GM19397 (cell line): ENCODE measurements at regions not wholly inside any gene's neighbourhood (a gene's known extent, or its start where the extent isn't known, plus 50 kb on each side); places are given as distances from the start of the nearest gene placed in this dataset.

Experiments
- ATAC-seq: cut with Tn5 transposase; IDR thresholded peaks from one replicate; pipeline ENCODE4 v1.9.1; 2021; ENCODE audit warnings: mild to moderate bottlenecking, moderate library complexity; ENCODE audit not compliant: unreplicated experiment

DNA sequence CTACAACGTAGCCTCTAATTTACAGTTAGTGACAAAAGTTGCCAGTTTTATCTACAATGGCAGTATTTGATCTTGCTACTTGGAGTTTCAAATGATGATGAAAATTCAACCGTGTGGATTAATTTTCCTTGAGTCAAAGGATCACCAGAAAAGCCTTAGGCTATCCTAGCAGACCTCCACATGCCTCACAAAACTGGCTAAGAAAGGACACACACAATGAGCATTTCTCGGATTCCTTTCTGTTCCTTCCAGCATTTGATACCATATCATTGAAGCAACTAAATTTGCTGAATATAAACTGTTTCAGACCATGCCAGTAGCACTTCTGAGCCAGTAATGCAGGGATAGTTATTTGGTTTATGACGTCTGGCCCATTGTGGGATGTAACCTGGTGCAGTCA is 587.4 kb upstream of the MDFIC2 start:
- ATAC-seq, result no peak

DNA sequence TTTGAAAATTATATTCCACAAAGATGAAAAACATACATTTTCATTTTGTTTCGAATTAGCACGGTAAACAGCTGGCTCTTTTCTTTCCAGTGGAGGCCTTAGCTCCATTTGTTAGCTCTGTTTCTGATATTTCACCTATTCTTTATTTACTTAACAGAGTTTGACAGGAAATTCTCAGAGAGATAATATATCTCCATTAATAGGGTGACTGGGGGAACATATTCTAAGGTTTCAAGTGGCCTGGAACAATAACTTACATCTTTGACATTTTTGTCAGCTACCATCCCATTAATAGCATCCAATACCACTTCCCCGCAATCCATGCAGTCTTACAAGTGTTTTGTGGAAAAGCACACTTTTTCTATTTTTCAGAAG is 577.6 kb upstream of the MDFIC2 start:
- ATAC-seq, result no peak

DNA sequence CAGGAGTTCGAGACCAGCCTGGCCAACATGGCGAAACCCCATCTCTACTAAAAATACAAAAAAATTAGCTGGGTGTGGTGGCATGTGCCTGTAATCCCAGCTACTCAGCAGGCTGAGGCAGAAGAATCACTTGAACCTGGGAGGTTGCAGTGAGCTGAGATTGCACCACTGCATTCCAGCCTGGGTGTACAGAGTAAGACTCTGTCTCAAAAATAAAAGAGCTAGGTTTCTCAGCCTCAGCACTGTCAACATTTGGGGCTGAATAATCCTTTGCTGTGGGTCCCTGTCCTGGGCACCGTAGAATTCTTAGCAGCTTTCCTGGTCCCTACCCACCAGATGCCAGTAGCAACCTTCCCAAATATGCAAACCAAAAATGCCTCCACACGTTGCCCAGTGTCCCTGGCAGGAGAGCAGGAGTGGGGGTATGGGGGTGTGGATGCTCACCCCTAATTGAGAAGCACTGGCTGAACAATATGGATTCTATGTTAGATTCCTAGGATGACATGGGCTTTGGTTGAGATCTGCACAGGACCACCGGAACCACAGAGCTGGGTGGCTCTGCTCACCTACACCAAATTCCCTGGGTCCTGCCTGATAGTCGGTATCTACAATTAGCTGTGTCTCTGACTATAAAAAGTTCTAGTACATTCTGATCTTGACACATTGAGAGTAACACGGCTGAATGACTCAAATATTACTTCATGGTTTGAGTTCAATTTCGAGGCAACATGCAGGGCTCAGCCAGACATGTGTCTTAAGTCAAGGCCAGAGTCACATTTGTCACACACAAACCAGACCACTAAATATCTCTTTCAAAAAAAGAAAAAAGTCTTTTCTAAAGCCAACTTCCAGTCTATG is 577.0 kb upstream of the MDFIC2 start:
- no peak for ATAC-seq

DNA sequence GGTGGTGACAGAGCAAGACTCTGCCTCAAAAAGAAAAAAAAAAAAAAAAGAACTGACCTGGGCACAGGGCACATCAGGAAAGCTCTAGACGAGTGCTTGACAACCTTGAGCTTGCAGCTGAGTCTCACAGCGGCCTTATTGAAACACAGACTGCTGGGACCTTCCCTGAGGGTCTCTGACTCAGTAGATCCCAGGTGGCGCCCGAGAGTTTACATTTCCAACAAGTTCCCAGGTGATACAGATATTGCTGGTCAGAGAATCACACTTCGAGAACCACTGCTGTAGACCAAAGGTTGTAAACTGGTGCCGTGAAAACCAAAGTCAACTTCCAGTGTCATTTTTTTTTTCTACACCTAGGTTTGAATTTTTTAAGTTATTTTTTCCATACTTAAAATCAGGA is 573.2 kb upstream of the MDFIC2 start:
- ATAC-seq, result no peak

DNA sequence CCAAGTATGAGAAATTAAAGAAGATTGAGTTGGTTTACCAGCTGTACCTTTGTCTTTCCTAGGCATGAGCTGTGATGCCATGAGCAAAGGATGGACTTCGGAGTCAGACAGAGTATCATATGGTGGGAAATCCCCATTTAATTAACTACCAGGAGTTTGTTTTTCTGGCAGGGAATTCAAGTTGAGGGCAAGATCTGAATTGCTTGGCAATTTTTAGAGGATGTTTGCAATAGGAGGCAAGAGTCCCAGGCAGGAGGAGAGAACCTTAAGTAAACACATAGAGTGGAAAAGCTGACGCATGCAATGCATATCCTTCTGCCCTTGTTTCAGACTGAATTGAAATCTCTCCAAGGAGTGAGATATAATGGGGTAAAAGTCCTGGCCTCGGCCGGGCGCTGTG is 569.7 kb upstream of the MDFIC2 start:
- no peak for ATAC-seq

DNA sequence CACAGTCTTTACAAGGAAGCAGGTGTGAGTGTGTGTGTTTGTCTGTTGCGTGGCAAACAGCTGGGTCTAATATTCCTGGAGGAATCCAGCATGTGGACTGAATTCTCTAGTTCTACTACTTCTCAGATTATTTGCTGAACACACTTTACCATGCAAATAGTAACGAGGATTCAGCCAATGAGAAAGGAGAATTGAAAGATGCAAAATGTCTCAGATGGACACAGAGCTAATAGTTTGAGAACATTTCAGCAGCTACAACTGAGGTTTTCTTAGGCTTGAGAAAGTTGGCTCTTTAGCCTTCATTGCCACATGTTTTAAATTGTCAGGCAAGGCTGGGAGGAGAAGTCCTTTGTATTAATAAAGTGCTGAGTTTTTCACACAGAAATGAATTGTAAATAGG is 568.0 kb upstream of the MDFIC2 start:
- ATAC-seq, result no peak

DNA sequence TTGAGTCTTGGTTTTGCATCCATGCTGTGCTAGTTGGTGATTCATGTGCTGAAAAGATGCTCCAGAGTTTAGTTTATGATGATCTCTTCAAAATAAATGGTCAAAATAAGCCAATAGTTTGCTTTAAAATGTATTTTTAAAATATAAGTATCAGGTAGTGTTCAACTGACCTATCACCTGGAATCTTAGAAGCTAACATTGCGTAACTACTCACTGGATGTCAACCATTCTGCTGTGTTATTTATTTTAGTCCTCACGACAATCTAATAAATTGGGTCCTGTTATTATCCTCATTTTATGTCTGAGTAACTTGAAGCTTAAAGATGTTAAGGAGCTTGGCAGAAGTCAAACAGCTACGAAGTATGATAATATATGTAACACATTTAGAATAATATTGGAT is 563.7 kb upstream of the MDFIC2 start:
- ATAC-seq, result no peak

DNA sequence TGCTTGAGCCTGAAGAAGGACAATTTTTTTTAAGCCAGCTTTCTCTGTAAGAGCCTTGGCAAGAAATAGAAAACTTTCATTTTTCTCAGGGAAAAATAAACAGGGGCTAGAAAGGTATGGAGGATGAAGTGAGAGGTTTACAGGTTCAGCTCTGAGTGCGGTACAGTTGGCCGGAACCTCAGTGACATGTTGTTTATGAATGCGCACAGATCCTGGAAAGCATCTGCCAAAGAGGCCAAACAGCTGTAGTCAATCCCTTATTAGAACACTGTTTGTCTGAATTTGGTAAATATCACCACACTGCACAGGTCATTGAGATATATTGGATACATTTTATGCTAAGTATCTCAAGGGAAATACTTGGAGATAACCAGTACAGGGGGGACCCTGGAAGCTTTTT is 561.8 kb upstream of the MDFIC2 start:
- ATAC-seq, result no peak

DNA sequence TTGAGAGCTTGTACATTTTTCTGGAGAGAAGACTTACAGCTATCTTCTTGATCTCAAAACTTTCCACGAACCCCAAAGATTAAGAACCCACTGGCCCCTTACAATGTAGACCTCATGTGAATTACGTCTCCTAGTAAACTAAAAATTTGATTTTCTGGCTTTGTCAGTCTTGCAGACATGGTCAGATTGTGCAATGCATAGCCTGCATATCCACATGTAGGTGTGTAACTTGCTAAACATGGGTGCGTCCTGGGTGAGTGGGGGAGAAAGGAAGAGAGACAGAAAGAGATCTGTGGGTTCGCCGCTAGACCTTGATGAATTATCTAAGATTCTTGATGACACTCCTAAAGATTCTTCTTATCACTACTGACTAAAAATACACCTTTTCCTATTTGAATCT is 561.2 kb upstream of the MDFIC2 start:
- ATAC-seq, result no peak

DNA sequence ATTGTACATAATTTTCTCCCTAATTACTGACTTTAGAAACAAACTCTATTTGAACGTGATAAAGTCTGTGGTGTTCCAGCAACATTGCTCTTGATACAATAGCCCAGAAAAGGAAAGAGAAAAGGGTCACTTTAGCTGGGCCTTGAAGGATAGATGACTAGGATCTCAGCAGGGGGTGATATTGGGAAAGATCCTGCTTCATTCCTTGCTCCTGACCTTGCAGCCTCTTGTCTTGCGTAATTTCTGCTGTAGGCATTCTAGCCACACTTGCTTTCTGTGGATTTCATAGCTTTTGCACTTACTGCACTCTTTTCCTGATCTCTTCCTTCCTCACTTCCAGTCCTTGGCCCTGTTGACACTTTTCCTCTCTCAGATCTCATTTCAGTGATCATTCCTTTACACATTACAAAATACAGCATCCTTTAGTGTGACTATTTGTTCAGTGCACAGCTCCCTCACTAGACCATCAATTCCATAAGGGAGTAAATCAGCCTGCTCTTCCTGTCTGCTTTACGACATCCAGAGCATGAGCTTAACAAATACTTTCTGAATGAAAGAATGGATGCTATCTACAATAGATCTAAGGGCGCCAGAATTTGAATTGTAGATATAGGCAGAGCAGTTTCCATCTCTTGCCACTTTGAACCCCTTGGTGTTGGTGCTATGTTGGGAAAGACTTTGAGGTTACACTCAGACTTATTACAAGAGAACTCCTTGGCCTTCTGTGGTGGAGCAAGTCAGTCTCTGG is 559.6 kb upstream of the MDFIC2 start:
- no peak for ATAC-seq

DNA sequence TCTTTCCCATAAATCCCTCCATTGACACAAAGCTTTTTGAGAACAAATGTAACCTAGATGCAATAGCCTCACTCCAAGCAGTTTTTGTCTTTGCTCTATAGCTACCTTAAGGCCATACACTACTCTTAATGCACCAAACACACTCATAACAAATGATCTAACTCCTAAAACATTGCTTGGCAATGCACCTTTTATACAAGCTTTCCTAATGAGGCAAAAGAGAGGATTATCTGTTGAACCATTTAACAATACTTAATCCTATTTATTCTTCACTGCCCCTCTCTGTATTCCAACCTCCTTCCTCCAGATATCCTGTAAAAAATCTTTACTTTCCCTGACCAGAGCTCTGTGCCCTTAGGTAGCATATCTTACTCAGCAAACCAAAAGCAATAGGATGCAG is 558.1 kb upstream of the MDFIC2 start:
- no peak for ATAC-seq

DNA sequence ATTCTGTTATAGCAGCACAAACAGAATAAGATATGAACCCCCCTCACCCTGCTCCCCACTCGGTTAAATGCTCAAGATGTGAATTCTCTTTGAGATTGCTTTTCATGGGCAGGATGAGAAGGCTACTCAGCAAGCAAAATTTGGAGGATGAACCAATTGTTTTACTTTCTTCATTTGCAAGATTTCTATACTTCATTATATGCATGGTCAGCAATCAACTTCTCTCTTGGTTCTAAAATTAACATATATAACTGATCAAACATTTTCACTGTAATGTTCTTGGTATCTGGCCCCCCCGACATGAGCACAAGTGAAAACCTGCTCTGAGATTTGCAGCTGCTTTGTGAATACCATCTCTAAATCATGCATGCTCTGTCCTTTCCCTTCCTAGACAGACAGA is 556.1 kb upstream of the MDFIC2 start:
- no peak for ATAC-seq

DNA sequence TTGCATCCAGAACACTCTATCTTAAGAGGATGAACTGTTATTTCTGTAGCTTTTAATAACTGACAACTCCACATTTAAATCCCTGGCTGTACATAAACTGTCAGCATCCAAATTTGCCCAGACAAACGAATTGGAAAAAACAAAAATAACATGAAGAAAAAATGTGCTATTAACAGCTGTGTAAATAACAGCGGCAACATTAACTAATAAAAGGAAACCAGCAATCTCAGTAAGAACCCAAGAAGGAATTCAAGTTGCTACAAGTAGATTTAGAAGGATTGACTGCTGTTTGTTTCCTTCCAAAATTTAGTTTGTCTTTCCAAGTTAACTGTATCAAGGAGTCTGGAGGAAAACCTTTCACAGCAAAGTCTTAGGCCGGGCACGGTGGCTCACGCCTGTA is 550.6 kb upstream of the MDFIC2 start:
- no peak for ATAC-seq

DNA sequence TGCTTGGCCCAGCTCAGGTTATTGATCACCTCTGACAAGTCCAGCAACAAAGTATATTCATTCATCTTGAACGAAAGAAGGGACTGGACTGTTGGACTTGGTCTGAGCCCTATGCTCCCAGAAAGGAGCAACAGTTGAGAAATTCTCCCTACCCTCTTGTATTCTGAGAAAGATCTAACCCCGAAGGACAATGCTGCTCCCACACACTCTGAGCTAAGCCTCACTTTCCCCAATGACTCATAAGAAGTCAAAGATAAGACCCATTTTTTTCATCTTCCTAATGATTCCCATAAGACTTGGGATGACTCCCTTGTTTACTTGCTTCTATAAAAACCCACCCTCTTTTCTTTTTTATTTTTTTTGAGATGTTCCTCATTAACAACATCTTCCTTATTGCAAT is 549.4 kb upstream of the MDFIC2 start:
- no peak for ATAC-seq

DNA sequence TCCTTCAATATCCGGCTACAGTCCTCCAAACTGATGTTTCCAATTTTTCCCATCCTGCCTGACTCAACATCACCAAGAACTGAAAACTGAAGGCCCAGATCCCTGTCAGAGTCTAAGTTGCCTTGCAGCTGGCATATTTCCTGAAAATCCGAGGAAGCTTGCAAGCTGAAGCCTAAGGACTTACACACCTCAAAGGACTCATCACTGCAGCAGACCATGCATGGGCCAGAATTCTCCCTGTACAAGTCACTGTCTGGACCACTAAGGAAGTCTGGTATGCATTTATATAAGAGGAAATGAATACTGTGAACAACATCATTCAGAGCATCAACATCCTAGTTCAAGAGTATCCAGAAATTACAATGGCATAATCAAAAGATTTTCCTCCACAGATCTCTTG is 548.8 kb upstream of the MDFIC2 start:
- no peak for ATAC-seq

DNA sequence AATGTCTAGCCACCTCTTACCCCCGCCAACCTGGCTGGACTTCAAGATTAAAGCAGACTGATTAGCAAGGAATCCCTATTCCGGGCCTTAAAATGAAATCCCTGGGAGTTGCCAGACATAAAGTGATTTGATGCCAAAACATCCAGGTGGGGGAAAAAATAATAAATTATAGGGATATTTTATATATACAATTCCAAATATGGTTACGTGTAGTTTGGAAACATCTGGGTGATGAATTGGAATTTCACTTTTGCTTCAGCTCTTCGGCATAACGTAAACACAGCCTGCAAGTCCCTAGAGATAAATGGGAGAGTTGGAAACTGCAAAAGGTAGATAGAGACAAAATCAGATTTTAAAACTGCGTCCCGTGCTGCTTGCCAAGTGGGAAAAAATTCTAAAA is 545.5 kb upstream of the MDFIC2 start:
- ATAC-seq, result no peak

DNA sequence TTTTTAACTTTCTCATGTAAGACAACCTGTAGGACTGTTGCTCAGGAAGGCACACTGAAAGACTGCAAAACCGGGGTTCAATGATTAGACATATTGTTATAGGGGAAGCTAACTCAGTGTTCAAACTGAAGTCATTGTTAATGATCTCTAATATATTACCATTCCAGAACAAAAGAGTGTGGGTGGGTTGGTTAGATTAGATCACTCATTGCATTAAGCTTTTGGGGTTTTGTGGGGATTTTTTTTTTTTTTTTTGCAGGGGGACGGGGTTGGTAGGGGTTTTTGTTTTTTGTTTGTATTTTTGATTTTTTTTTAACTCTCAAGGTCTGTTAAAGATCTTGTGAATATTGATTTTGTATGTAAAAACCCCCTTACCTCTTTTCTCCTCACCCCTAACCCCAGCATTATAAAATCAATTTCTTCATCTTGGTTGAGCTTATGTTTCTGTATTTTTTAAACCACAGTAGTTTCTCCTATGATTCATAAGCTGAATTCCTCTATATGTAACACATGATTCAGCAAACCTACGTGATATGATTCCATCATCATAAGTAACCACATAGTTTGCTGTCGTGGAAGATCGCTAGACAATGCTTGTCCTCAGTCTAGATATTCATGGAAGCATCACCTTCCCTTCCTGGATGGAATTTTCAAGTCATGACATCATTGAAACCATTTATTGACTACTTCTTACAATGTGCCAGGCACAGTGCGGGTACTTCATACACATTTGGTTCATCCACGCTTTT is 544.1 kb upstream of the MDFIC2 start:
- no peak for ATAC-seq

DNA sequence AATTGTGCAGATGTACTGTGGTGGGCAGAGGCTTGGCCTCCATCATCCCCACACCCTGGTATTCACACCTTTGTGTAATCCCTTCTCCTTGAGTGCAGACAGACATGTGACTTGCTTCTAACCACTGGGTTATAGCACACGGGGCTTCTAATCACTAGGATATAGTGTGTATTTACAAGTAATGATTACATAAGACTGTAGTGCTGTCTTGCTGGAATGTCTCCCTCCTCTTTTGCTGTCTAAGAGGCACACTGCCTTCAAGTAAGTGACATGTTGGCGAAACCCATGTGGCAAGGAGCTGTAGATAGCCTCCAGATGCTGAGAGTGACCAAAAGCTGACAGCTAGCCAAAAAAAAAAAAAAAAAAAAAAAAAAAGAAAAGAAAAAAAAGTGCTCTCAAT is 542.7 kb upstream of the MDFIC2 start:
- no peak for ATAC-seq

DNA sequence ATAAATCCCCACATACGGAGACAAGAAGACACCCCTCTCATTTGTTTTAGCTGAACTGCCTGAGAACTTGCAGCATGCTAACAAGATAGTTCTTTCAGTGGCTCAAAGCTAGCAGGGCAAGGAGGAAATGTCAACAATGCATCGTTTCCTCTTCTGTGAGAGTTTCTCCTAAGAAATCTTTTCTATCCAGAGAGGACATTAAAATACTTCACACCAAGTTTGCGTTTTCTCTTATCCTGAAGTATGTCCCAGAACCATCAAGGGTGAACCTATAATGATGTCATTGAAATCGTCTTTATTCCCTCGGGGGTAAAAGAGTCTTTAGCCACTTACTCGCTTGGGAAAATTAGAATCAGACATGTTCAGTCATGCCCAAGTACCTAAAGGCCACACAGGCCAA is 541.7 kb upstream of the MDFIC2 start:
- no peak for ATAC-seq

DNA sequence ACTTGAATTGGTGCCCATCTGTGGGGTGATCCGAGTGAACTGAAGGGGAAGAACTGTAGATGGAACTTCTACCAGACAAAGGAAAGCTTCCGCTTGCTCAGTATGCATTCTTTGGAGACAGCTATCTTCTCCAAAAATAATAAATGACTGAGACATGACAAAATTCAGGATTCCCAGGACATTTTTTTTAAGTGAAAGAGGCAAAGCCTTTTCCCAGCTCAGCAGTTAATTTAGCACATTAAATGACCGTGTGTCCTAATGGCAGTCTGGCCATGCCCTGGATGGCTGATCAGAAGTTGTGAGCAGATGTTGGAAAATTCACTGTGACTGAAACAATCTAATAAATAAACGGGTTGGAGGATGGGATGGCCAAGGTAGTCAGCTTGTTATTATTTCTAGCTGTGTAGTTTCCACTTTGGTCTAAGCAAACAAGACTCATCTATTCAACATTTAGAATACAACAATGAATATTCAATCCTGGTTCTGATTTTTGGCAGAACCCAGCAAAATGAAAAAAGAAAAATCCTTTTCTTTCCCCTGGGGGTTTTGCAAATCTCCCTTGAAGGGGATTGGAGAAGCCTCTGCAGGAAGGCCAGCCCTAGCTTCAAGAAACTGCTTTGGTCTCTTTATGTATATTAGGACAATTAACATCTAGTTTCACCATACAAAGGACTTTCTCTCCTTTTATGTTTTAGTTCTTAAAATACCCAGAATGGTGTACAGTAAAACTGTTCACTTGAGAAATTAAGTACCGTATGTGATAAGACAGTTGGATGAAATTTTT is 540.9 kb upstream of the MDFIC2 start:
- ATAC-seq, result no peak
